Nephron progenitor cell (in vitro differentiated cells): ENCODE measurements at regions not wholly inside any gene's neighbourhood (a gene's known extent, or its start where the extent isn't known, plus 50 kb on each side); places are given as distances from the start of the nearest gene placed in this dataset.

Source experiments
- DNase-seq: peaks from one replicate; pipeline ENCODE4 v3.0.0; 2021
- H3K27ac Mint-ChIP-seq: 2 replicates; pipeline ENCODE4 v1.8.0; 2021; ENCODE audit warnings: mild to moderate bottlenecking, moderate library complexity, mixed read lengths
- H3K27me3 Mint-ChIP-seq: 2 replicates; pipeline ENCODE4 v1.8.0; 2021; ENCODE audit warnings: mild to moderate bottlenecking, low read depth, mixed read lengths; ENCODE audit not compliant: poor library complexity
- H3K36me3 Mint-ChIP-seq: 2 replicates; pipeline ENCODE4 v1.8.0; 2021; ENCODE audit warnings: low read depth, mixed read lengths
- H3K4me1 Mint-ChIP-seq: 2 replicates; pipeline ENCODE4 v1.8.0; 2021; ENCODE audit warnings: mixed read lengths
- H3K4me3 Mint-ChIP-seq: 2 replicates; pipeline ENCODE4 v1.8.0; 2021; ENCODE audit warnings: mild to moderate bottlenecking, moderate library complexity, mixed read lengths
- H3K9me3 Mint-ChIP-seq: 2 replicates; pipeline ENCODE4 v1.8.0; 2021; ENCODE audit warnings: mild to moderate bottlenecking, moderate library complexity, mixed read lengths
- TF ChIP-seq, protein P1 (sequence below): fragments of 200-600 bp; sonication (generic); IDR thresholded peaks from 2 replicates; pipeline ENCODE4 v1.5.0; 2021; ENCODE audit warnings: antibody characterized with exemption

DNA sequence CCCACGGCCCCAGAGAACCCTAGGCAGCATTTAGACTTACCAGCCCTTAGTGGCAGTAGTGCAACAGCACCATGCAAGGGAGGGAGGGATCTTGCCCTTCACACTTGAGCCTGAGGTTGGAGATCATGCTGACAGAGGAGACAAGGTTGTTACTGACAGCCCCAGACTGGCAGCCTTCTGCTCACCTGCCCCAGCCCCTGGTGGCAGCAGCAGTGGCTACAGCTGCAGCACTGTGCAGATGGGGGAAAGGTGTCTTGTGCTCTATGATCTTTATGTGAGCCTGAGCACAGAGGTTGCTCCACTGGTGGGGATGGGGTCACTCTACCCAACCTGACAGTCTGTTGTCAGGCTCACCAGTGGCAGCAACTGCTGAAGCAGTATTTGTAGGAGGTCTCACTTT is 501.2 kb upstream of the LRRTM4 start:
- H3K27me3 Mint-ChIP-seq: peaks cover 3% of the 10 kb centered on the region
- no peak overlapping the region for H3K4me3 Mint-ChIP-seq
- no peaks in the 10 kb centered on the region for H3K36me3 Mint-ChIP-seq
- H3K4me1 Mint-ChIP-seq: no peaks in the 10 kb centered on the region
- TF ChIP-seq, protein P1, sequence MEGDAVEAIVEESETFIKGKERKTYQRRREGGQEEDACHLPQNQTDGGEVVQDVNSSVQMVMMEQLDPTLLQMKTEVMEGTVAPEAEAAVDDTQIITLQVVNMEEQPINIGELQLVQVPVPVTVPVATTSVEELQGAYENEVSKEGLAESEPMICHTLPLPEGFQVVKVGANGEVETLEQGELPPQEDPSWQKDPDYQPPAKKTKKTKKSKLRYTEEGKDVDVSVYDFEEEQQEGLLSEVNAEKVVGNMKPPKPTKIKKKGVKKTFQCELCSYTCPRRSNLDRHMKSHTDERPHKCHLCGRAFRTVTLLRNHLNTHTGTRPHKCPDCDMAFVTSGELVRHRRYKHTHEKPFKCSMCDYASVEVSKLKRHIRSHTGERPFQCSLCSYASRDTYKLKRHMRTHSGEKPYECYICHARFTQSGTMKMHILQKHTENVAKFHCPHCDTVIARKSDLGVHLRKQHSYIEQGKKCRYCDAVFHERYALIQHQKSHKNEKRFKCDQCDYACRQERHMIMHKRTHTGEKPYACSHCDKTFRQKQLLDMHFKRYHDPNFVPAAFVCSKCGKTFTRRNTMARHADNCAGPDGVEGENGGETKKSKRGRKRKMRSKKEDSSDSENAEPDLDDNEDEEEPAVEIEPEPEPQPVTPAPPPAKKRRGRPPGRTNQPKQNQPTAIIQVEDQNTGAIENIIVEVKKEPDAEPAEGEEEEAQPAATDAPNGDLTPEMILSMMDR: no peak
- H3K9me3 Mint-ChIP-seq: peaks cover 8% of the 10 kb centered on the region
- H3K27ac Mint-ChIP-seq: no peak overlapping the region
- DNase-seq: no peak

GRCh38 chr2:78024996-78025395 is 502.8 kb upstream of the LRRTM4 start:
- Mint-ChIP-seq H3K27ac (no peak overlapping the region), H3K4me3 (no peak overlapping the region), H3K36me3 (no peaks in the 10 kb centered on the region), H3K9me3 (peaks cover 24% of the 10 kb centered on the region), H3K4me1 (no peaks in the 10 kb centered on the region), H3K27me3 (peaks cover 3% of the 10 kb centered on the region)
- DNase-seq: no peak
- TF ChIP-seq, protein P1: no peak

DNA sequence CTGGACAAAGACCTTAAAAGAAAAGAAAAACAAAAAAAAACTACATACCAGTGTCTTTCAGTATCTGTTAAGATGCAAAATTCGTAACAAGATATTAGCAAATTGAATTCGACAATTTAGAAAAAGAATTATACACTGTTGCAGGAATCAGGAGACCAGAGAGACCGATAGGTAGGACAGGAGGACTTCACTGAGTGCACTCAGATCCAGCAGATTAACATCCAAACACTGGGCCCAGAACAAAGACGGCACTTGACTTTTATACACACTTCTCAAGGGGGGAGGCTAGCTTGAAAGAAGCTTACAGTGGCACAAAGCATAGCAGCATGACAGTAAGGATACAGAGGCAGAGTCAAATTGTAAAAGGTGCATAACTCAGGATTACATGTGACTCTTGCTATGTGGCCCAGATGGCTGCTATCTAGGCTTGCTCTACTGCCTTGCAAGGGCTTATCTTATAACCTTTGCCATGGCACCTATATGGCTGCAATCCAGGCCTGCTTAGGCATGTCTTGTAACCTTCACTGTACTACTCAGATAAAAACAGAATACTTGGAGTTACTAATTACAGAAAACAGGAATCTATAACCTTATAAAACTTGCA is 507.3 kb upstream of the LRRTM4 start:
- Mint-ChIP-seq H3K4me3 (no peak overlapping the region), H3K27me3 (no peaks in the 10 kb centered on the region), H3K4me1 (no peaks in the 10 kb centered on the region), H3K9me3 (peaks cover 38% of the 10 kb centered on the region), H3K27ac (no peak overlapping the region), H3K36me3 (no peaks in the 10 kb centered on the region)
- no peak for DNase-seq
- TF ChIP-seq, protein P1: no peak

GRCh38 chr2:78034706-78035105 is 512.5 kb upstream of the LRRTM4 start:
- no peak for DNase-seq
- TF ChIP-seq, protein P1: no peak
- Mint-ChIP-seq H3K9me3 (peaks cover 17% of the 10 kb centered on the region), H3K4me3 (no peak overlapping the region), H3K27me3 (no peaks in the 10 kb centered on the region), H3K4me1 (no peaks in the 10 kb centered on the region), H3K36me3 (no peaks in the 10 kb centered on the region), H3K27ac (no peak overlapping the region)

DNA sequence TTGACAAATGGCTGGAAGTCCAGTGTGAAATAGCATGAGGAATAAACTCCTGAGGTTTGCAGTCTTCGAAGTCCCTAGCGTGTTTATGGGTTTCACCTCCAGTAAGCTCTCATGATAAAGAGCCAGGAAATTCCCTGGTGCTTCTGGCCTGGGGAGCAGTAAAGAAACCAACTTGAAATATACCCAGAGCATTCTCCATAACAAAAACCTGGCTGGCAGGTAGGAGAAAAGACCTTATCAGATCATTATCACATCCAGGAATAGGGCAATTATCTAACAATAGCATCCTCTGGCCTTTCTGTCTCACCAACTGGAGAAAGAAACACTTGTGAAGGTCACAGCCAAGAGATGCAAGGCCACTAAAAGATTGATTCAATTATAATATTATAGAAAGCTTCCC is 513.6 kb upstream of the LRRTM4 start:
- Mint-ChIP-seq H3K27me3 (no peaks in the 10 kb centered on the region), H3K4me3 (no peak overlapping the region), H3K4me1 (no peaks in the 10 kb centered on the region), H3K36me3 (no peaks in the 10 kb centered on the region), H3K27ac (no peak overlapping the region), H3K9me3 (peaks cover 7% of the 10 kb centered on the region)
- TF ChIP-seq, protein P1: no peak
- DNase-seq: no peak

- Mint-ChIP-seq H3K27ac (no peak overlapping the region), H3K4me3 (no peak overlapping the region), H3K4me1 (no peaks in the 10 kb centered on the region), H3K9me3 (peaks cover 64% of the 10 kb centered on the region), H3K36me3 (peaks cover 14% of the 10 kb centered on the region), H3K27me3 (no peaks in the 10 kb centered on the region)
- TF ChIP-seq, protein P1: no peak
- DNase-seq: no peak
Measured at GRCh38 chr2:78051480-78051879, 529.3 kb upstream of the LRRTM4 start.
